HG03103 (cell line): ENCODE measurements at regions not wholly inside any gene's neighbourhood (a gene's known extent, or its start where the extent isn't known, plus 50 kb on each side); places are given as distances from the start of the nearest gene placed in this dataset.

Source experiments
- ATAC-seq: cut with Tn5 transposase; IDR thresholded peaks from one replicate; pipeline ENCODE4 v1.9.1; 2021; ENCODE audit warnings: low read depth; ENCODE audit not compliant: unreplicated experiment

- ATAC-seq = no peak
Observed at GRCh38 chr6:43860285-43860684, 90.3 kb downstream of the VEGFA start.

- ATAC-seq = no peak
Observed at GRCh38 chr6:43859213-43859612, 89.2 kb downstream of the VEGFA start.

- ATAC-seq = no peak
Observed at GRCh38 chr6:43858161-43859153, 88.4 kb downstream of the VEGFA start.

GRCh38 chr6:43856005-43856765 lies 86.2 kb downstream of the VEGFA start:
- no peak for ATAC-seq

GRCh38 chr6:43855247-43855646 lies 85.2 kb downstream of the VEGFA start:
- ATAC-seq = no peak

GRCh38 chr6:43853066-43853650 lies 83.1 kb downstream of the VEGFA start:
- no peak for ATAC-seq

- no peak for ATAC-seq
Observed at GRCh38 chr6:43852350-43852864, 82.4 kb downstream of the VEGFA start.

GRCh38 chr6:43851204-43851865 lies 81.3 kb downstream of the VEGFA start:
- ATAC-seq = no peak

- no peak for ATAC-seq
Observed at GRCh38 chr6:43850314-43851203, 80.5 kb downstream of the VEGFA start.

GRCh38 chr6:43849844-43850243 lies 79.8 kb downstream of the VEGFA start:
- ATAC-seq = no peak

- no peak for ATAC-seq
Observed at GRCh38 chr6:43848671-43849391, 78.8 kb downstream of the VEGFA start.

GRCh38 chr6:43847741-43848630 lies 78.0 kb downstream of the VEGFA start:
- no peak for ATAC-seq

- ATAC-seq = no peak
Observed at GRCh38 chr6:43846556-43846955, 76.5 kb downstream of the VEGFA start.

GRCh38 chr6:43845646-43846045 lies 75.6 kb downstream of the VEGFA start:
- no peak for ATAC-seq

GRCh38 chr6:43843669-43844171 lies 73.7 kb downstream of the VEGFA start:
- no peak for ATAC-seq

- no peak for ATAC-seq
Observed at GRCh38 chr6:43843097-43843645, 73.2 kb downstream of the VEGFA start.

- ATAC-seq = no peak
Observed at GRCh38 chr6:43842231-43842794, 72.3 kb downstream of the VEGFA start.
